WTC11 (cell line): ENCODE measurements at regions not wholly inside any gene's neighbourhood (a gene's known extent, or its start where the extent isn't known, plus 50 kb on each side); places are given as distances from the start of the nearest gene placed in this dataset.

Experiments used
- CTCF ChIP-seq: fragments of 200-600 bp; IDR thresholded peaks from 2 replicates; pipeline ENCODE4 v1.8.0; 2022; ENCODE audit warnings: antibody characterized with exemption
- ZNF138 ChIP-seq: sonication (generic); formaldehyde crosslinking; conservative IDR thresholded peaks from 2 replicates; pipeline ENCODE4 v1.8.1; 2022; ENCODE audit warnings: mild to moderate bottlenecking, moderate library complexity, missing genetic modification reagents

- TF ChIP-seq CTCF: no peak
- no peak for TF ChIP-seq ZNF138 (CRISPR knock-in tag)
These were observed 100.1 kb downstream of the FOXL3 start for GRCh38 chr7:389911-390601.
